HG03066 (cell line): ENCODE measurements at regions not wholly inside any gene's neighbourhood (a gene's known extent, or its start where the extent isn't known, plus 50 kb on each side); places are given as distances from the start of the nearest gene placed in this dataset.

ENCODE experiments used
- ATAC-seq: cut with Tn5 transposase; IDR thresholded peaks from one replicate; pipeline ENCODE4 v1.9.1; 2021; ENCODE audit warnings: low read depth; ENCODE audit not compliant: unreplicated experiment

DNA sequence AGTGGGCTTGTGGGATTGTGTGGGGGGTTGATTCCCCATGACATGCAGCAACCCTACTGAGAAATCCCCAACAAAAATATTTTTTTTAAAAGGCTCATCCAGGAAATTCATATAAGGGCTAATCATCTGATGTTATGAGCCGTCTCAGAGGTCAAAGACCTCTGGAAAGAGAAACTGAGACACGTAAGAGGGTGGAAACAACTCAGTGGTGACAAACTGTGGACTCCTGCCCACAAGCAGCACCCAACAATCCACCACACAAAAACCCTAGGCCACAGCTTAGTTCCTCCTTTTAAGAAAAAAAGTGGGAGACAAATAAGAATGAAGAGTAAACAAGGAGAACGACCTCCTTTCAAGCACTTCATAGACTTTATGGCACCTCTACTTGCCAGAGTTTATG lies 1096.1 kb upstream of the NRXN1 start:
- no peak for ATAC-seq

DNA sequence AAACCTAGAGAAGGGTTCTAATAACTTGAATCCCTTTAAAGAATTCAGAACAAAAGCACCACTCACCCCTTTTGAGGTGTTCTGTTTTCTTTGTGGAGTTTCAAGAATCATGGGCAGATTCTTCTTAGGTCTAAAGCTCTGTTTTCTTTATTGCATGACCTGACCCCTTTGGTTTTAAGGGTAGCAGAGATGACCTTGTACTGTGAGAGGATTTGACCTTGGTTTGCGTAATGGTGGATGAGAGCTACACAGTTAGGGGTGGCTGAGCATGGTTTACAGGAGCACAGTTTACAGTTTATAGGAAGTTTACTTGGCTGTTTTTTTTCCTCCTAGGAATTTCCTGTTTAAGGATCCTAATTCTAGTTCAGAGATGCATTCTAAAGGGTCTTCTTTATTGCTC lies 1095.6 kb upstream of the NRXN1 start:
- no peak for ATAC-seq

DNA sequence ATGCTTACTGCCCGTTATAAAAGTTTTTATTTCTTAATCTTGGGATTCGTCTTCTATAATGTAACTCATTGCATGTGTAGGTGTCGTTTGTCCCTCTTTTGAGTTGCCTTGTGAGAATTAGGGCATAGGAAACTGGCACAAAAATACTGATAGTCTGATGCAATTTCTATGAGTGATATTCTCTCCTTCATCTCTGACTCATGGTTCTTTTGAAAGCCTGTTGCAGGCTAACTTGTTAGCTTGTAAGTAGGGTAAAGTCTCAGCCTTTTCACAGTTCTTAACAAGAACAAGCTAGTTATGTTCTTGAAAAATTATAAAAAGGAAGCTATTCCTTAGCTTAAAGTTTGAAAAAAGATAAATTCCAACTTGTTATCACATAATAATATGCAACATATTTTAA lies 1085.4 kb upstream of the NRXN1 start:
- no peak for ATAC-seq

DNA sequence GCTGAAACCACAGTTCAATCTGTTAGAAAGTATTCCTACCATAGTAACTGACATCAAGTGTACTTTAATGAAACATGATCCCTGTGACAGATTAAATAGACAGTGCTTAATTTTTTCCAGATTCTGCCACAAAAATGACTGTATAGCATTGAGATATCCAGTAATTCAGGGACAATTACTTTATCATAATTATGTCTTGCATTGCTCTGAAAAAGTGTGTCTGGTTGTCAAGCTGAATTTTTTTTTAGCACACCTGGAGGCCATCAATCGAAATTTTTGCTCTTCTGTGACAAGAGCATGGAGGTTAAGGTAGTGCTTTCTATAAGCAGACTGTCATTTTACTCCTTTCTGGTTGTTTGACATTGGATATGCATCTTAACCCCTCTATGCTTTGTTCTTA lies 1083.8 kb upstream of the NRXN1 start:
- no peak for ATAC-seq

DNA sequence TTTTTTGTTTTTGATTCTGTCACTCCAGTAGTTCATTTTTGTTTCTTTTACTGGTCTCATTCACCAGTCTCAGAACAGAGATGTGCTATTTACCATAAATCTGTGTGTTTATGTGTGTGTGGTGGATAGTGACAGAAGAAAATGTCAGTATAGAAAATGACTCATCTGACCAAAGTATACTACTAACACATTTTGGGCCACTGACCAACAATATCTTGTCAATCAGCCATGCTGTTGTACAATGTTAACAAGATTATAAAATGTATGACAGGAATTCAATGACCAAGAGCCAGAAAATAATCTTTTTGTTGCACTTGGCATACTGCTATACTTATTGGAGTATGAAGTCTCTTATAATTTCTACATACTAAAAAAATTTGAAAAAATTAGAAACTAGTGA lies 1081.4 kb upstream of the NRXN1 start:
- ATAC-seq = no peak

DNA sequence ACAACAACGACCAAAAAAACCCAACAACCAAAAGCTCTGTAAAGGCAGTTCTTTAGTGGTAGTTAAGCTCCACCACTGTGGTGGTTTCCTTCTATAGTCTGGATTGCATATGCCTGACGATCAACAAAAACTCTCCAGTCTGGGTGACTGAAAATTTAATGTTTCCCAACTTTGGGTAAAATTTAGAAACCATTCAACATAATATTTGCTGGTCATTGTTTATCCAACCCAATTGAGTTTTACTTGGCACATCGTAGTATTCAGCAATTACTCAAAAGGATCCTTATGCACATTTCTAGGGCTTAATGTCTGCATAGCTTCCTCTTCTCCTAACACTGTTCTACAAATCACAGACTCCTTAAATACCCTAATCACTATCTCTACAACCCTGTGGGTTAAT lies 1080.2 kb upstream of the NRXN1 start:
- ATAC-seq = no peak

DNA sequence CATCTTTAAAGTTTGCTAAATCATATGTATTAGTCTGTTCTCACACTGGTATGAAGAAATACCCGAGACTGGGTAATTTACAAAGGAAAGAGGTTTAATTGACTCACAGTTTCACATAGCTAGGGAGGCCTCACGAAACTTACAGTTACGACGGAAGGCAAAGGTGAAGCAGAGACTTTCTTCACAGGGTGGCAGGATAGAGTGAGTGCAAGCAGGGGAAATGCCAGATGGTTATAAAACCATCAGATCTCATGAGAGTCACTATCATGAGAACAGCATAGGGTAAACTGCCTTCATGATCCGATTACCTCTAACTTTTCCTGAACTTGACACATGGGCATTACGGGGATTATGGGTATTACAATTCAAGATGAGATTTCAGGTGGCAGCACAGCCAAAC lies 1075.2 kb upstream of the NRXN1 start:
- ATAC-seq = no peak

DNA sequence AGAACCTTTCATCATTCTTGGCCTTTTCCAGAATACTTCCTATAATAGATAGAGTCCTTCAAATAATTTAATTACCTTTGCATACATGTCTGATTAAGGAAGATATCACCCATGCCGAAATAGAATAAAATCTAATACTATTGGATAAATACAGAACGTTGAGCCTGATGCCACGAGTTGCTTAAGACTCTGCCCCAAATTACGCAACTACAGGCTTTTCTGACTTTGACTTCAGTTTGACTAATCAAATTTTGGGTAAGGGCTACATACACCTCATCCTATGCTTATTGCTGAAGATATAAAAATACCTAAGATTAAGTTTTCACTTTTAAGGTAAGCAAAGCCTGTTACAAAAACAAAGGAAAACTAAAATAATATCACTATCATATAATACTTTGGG lies 1065.1 kb upstream of the NRXN1 start:
- ATAC-seq = no peak

DNA sequence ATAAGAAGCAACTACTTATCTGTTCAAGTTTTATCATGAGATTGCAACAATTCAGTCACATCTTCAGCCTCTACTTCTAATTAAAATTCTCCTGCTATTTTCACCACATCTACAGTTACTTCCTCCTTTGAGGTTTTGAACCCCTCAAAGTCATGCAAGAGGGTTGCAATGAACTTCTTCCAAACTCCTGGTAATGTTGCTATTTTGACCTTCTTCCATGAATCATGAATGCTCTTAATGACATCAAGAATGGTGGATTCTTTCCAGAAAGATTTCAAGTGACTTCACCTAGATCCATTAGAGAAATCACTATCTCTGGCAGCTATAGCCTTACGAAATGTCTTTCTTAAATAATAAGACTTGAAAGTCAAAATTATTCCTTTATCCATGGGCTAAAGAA lies 1052.8 kb upstream of the NRXN1 start:
- no peak for ATAC-seq

DNA sequence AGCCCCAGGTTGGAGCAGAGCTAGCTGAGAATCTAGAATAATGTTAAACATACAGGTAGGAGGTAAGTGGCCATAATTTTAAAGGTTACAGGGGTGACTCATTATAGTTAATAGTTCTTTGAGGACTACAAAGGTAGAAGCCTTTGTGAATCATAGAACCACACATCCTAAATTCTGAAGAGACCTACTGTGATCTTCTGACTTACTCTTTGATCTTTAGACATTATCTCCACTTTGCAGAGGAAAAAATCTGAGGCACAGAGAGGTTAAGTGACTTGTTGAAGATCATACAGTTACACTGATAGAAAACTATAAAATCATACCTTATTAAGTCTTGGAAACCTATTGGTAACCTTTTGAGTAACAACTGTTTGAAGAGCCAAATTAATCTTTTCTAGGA lies 1051.3 kb upstream of the NRXN1 start:
- ATAC-seq = no peak

DNA sequence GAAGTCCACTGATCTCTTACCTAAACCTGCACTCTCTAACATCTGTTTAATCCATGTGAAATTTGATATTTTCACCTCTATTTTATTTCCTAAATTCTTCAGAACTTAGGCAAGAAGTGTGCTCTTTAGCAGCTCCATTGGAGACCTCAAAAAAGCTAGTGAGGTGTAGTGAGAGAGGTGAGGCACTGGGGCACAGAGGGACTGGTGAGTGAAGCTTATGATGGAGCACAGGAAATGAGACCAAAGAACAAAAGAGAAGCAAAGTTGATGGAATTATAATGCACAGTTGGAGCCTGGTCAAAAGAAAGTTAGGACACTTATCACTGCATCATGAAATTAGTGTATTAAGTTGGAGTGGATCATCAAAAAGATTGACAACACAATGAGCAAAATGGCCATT lies 1050.7 kb upstream of the NRXN1 start:
- no peak for ATAC-seq

DNA sequence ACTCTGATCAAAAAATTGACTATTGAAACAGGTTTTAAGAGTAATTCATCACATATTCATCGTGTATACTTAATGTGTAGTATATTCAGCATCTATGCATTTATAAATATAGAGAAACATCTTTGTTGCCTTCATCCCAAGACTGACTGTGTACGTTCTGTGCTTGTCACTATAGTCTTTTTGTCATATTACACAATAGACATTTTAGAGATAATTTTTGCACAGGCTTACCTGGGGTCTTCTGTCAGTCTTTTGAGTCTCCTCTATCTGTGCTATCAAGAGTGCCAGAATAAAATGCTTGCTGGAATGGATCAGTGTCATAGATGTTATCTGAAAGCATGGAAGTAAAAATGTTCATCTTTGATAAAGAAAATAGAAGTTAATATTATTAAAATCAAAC lies 1047.7 kb upstream of the NRXN1 start:
- ATAC-seq = no peak

DNA sequence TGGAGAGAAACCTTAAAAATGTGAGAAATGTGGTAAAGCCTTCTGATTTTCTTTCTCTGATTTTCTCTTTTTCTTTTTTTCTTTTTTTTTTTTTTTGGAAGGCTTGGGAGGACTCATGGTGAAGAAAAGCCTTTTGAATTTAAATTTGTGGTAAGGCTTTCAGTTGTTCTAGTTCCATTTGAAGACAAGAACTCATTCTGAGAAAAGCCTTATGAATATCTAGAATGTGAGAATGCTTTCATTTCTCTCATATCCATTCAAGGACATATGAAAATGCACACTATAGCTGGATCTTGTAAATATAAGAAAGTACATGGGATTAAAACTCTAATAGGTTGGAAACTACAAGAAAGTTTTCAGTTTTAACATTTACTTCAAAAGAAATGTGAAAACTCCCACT lies 1045.2 kb upstream of the NRXN1 start:
- no peak for ATAC-seq

DNA sequence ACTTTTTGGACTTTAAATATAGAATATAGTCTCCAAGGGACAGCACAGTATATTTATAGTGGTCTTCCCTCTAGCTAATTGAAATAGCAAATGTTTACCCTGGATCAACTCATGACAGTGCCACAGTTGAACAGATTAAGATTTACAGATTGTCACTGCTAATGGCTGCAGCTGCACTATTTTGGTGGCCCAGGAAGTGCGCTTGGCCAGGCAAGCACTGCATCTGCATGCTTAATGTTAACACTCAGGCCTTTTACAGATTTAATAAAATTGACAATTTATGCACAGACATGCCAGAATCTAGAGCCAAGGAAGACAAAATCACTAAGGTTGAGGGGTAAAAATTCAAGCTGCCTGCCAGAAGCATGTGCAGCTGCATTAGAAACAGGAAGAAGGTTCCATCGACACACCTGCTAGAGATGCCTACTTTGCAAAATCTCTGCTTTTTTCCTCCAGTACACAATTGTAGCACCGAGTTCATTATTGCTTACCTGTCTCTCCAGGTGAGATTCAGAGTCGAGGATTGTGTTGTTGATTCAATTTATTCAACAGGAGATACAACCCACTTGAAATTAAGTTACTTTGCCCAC lies 1042.3 kb upstream of the NRXN1 start:
- no peak for ATAC-seq

DNA sequence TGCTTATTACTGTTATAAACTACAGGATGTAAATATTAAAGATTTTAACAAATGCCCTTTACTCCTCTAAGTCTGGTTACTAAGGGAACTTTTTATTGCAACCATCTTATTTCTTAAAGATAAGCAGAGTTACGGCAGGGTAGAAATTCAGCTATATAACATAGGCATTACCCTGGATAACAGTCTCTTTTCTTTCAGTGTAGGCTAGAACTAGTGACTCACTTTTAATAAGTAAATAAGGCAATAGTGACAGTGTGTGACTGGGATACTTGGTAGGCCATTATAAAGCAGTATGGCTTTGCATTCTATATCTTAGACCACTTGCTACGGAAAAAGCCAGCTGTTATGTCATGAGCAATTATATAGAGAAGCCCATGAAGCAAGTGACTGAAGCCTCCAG lies 1041.0 kb upstream of the NRXN1 start:
- ATAC-seq = no peak

DNA sequence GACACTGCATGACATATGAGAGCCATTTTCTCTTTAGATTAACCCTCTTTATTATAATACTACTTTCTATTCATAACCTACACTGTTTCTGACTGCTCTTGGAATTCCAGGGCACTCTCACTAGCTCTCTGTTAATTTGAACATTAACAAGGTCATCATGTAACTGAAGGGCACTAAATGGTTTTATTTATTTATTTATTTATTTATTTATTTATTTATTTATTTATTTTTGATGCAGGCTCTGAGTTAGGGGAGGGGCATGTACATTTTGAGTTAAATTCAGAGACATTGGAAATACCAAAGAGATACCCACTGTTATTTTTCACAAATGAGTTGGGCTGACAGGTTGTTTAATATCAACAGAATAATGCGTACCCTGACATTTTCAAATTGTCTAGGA lies 1038.7 kb upstream of the NRXN1 start:
- no peak for ATAC-seq

DNA sequence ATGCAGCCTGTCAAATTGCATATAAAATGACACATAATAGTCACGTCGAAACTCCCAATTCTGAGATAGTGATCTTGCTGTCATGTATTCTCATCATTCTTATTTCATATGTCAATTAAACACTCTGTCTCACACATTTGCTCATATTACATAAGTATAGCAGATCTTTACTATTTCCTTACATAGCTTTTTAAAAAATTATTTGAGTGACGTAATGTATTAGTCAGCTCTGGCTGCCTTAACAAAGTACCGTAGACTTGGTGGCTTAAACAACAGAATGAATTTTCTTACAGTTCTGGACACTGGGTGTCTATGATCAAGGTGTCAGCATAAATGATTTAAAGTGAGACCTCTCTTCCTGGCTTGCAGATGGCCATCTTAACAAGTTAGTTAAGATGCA lies 1032.3 kb upstream of the NRXN1 start:
- ATAC-seq = no peak

DNA sequence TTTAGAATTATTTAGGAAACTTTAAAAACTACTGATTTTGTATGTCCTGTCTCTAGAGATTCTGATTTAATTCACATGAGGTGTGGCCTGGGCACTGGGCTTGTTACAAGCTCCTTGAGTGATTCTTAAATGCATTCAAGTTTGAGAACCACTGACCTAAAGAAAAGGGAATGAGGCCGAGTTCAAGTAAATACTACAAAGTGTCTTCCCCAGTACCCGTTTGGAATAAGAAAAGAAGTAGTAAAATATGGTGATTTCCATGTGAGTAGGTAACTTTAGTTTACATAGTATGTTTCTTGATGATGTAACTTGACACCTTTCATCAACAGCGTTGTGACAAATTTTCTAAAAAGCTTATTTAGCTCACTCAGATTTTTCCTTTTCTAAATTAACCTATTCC lies 1022.9 kb upstream of the NRXN1 start:
- ATAC-seq = no peak

DNA sequence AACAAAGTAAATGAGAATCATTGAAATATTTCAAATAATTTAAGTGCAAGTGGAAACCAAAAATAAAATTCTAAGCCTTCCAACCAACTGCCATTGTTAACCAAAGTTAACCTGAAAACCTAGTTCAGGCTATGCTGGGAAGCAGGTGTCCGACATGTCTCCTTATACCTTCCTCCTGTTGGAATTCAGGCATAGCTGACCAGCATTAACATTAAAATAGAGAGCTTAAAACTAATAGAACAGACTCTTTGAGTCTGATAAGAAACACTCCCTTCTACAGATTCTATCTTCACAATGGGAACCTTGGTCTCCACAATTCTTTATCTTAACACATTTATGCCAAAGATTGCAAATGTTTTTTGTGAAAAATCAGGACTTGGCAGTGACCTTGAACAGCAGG lies 1004.9 kb upstream of the NRXN1 start:
- no peak for ATAC-seq

DNA sequence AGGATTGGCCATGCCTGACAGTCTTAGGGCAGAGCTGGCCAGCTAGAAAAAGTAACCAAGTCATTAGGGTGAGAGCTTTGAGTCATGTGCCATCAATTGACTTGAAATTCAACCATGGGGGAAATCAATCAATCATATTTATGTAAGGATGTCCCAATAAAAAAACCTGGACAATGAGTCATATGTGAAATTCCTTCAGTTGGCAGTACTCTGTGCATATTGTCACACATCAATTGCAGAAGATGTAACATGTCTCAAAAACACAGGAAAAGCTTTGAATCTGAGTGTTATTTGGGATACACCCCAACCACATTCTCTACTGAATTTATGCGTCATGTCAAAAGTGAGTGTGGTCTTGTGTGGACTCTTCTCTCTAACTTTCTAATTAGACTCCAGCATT lies 1004.1 kb upstream of the NRXN1 start:
- no peak for ATAC-seq

DNA sequence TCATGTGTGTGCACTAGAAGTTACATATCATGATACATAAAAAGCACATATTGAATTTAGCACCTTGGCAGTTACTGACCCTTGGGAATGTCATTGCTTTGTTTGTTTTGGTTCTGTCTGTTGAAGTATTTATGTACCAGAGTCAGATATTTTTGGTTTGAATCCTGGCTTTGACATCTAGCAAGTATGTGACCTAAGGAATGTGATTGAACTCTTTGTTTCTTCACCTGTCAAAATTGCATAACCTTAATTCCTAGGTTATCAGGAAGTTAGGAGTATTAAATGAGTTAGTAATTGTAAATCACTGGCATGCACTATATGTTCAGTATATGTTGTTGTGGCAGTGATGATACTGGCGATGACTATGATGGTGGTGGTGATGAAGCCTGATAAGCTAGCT lies 1003.5 kb upstream of the NRXN1 start:
- ATAC-seq = no peak

DNA sequence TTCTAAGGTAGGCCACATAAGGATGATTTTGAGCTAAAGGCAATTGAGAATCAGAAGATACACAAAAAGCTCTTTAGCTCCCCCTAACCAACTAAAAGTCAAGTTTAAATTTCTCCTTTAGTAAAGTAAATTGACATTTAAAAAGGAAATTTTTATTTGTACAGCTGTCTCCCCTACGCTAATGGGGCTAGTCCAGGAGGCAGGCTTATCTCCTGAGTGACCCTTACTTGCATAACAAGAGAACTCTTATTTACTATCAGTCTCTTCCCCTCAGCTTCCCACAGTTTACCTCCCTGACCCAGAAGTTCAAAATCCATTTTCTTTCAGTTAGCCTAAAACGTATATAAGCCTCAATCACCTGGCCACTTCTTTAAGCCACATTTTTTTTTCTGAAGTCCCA lies 1002.8 kb upstream of the NRXN1 start:
- ATAC-seq = no peak

DNA sequence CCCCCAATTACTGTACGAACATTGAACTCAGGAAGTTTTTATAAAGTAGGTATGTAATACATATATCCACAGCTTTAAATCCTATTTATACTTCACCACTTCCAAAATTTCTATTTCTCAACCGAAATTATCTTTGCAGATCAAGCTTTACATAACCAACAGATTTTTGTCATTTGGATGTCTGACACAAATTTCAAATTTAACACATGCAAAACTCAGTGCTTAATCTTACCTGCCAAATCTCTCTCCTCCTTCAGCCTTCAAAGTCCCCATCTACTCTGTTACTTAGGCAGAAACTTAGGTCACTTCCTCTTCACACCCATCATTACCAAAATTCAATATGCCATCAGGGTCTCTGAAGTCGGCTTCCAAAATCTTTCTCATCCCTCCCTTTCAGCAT lies 990.1 kb upstream of the NRXN1 start:
- no peak for ATAC-seq
